HL-60 (cell line): ENCODE measurements at regions not wholly inside any gene's neighbourhood (a gene's known extent, or its start where the extent isn't known, plus 50 kb on each side); places are given as distances from the start of the nearest gene placed in this dataset.

Experiments used
- DNase-seq, 2 experiments: peaks; one replicate each; pipeline ENCODE4 v3.0.0-alpha.2; 2010 to 2020; ENCODE audit warnings: low read depth in 1 of 2, low spot score in 1 of 2
- H3K27ac ChIP-seq: fragments of 250-450 bp; sonication (Bioruptor Pico); replicated peaks from 2 replicates; pipeline ENCODE4 v1.5.1; 2020; ENCODE audit warnings: mild to moderate bottlenecking, moderate library complexity
- H3K27me3 ChIP-seq: fragments of 250-450 bp; sonication (Bioruptor Pico); 2 replicates; pipeline ENCODE4 v1.5.1; 2021; ENCODE audit warnings: mild to moderate bottlenecking, moderate library complexity; ENCODE audit not compliant: insufficient read depth, poor library complexity, severe bottlenecking
- H3K4me3 ChIP-seq: replicated peaks from 2 replicates; pipeline ENCODE4 v1.5.1; 2011; ENCODE audit warnings: mild to moderate bottlenecking, control low read depth, low read length; ENCODE audit not compliant: insufficient read depth
- CTCF ChIP-seq: IDR thresholded peaks from one replicate; pipeline ENCODE4 v1.5.1; 2011; ENCODE audit warnings: low read length, control low read depth, inconsistent platforms; ENCODE audit not compliant: insufficient read depth
- GABPA ChIP-seq: IDR thresholded peaks from 2 replicates; pipeline ENCODE4 v1.6.1; 2012; ENCODE audit warnings: low read depth
- POLR2AphosphoS5 ChIP-seq: IDR thresholded peaks from 2 replicates; pipeline ENCODE4 v1.6.1; 2012; ENCODE audit warnings: low read depth
- REST ChIP-seq: IDR thresholded peaks from 2 replicates; pipeline ENCODE4 v1.6.1; 2012; ENCODE audit warnings: low read depth; ENCODE audit not compliant: insufficient replicate concordance
- SPI1 ChIP-seq: IDR thresholded peaks from 2 replicates; pipeline ENCODE4 v1.6.1; 2012; ENCODE audit warnings: low read depth, mild to moderate bottlenecking, borderline replicate concordance

DNA sequence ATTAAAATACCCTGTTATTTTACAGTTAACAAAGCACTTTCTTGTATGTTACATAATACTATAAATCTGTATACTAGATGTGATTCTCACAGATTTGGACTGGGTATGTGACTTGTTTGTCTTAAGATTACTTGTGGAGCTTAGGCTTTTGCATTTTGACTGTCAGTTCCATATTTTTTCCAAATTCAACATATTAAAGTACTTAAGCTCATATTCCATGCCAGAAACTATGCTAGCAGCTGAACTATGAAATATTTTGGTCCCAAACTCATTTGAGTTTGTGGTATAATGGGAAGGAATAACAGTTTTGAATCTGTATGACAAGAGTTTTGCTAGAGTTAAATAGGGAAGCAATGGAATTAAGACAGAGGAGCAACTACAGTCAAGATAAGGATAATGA, 841.4 kb downstream of the JRKL start:
- no peak for DNase-seq
- no peak for TF ChIP-seq POLR2AphosphoS5
- TF ChIP-seq REST, result no peak
- no peak for TF ChIP-seq SPI1
- TF ChIP-seq CTCF, result no peak
- TF ChIP-seq GABPA, result no peak
- H3K27me3 ChIP-seq, result no peaks in the 10 kb centered on the region
- H3K27ac ChIP-seq, result no peak overlapping the region
- no peak overlapping the region for H3K4me3 ChIP-seq

- TF ChIP-seq CTCF, result no peak
- no peak for TF ChIP-seq GABPA
- TF ChIP-seq POLR2AphosphoS5, result no peak
These were observed 844.2 kb downstream of the JRKL start for GRCh38 chr11:97234016-97234415.

DNA sequence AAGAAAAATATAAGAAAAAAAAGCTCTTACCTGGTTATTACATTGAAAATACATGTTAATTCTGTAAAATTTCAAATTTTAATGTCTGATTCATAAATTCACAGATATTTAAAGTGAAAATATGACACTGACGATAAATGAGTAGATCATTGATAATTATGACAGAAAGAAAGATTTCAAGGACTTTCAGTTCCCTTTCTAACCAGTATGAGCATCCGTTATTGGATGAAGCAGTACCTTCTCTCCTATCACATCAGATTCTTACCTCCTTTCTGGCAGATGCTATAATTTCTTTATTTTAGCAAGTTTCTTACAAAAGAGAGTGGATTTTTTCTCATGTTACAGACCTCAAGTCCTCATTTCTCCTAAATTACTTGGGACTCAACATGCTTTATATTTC, 847.3 kb downstream of the JRKL start:
- TF ChIP-seq SPI1, result no peak
- no peak for TF ChIP-seq POLR2AphosphoS5
- no peak for TF ChIP-seq CTCF
- TF ChIP-seq REST, result no peak
- TF ChIP-seq GABPA, result no peak
- no peaks in the 10 kb centered on the region for H3K27me3 ChIP-seq
- H3K27ac ChIP-seq, result no peak overlapping the region

More at GRCh38 chr11:97234016-97234415, 844.2 kb downstream of the JRKL start:
- no peak for DNase-seq
- no peak overlapping the region for H3K27ac ChIP-seq
- no peak overlapping the region for H3K4me3 ChIP-seq
- no peaks in the 10 kb centered on the region for H3K27me3 ChIP-seq

DNA sequence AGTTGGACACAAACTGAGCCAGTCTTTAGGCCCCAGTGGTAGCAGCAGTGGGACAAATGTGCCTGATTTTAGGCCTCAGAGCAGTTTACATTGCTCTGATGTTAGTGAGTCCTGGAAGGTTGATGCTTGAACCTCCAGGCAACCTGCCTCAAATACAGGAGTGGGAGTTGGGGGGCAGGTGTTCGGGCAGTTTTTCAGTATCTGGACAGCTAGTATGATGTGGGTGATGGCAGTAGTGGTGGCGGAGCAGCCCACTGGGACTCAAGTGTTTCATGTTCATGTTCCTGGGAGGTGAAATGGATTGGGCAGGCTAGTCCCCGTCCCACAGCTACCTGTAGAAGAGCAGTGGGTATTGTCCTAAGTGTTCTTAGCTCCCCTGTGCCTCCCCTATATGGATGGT, 857.8 kb downstream of the JRKL start:
- no peak overlapping the region for H3K27ac ChIP-seq
- DNase-seq, result no peak
- no peak overlapping the region for H3K4me3 ChIP-seq
- TF ChIP-seq REST (no peak), GABPA (no peak), CTCF (no peak), SPI1 (no peak), POLR2AphosphoS5 (no peak)
- no peaks in the 10 kb centered on the region for H3K27me3 ChIP-seq

More for the DNA sequence above, 847.3 kb downstream of the JRKL start:
- H3K4me3 ChIP-seq, result no peak overlapping the region
- no peak for DNase-seq
